Hepatocyte (in vitro differentiated cells): ENCODE measurements at regions not wholly inside any gene's neighbourhood (a gene's known extent, or its start where the extent isn't known, plus 50 kb on each side); places are given as distances from the start of the nearest gene placed in this dataset.

Source experiments
- DNase-seq: peaks from one replicate; pipeline ENCODE4 v3.0.0-alpha.2; 2016; ENCODE audit warnings: low spot score
- H2AFZ ChIP-seq: fragments of 200-600 bp; sonication (generic); 2 replicates; pipeline ENCODE4 v1.6.0; 2016; ENCODE audit warnings: antibody characterized with exemption, mild to moderate bottlenecking
- H3K27ac ChIP-seq: fragments of 200-600 bp; sonication (generic); 2 replicates; pipeline ENCODE4 v1.5.1; 2016; ENCODE audit warnings: mild to moderate bottlenecking
- H3K27me3 ChIP-seq: fragments of 200-600 bp; sonication (generic); 2 replicates; pipeline ENCODE4 v1.6.1; 2016
- H3K36me3 ChIP-seq: fragments of 200-600 bp; sonication (generic); replicated peaks from 2 replicates; pipeline ENCODE4 v1.5.1; 2016; ENCODE audit warnings: low read depth; ENCODE audit not compliant: insufficient read depth
- H3K4me1 ChIP-seq: fragments of 200-600 bp; sonication (generic); 2 replicates; pipeline ENCODE4 v1.5.1; 2016; ENCODE audit warnings: mild to moderate bottlenecking, moderate library complexity; ENCODE audit not compliant: insufficient read depth
- H3K4me2 ChIP-seq: fragments of 200-600 bp; sonication (generic); 2 replicates; pipeline ENCODE4 v1.6.0; 2016
- H3K4me3 ChIP-seq: fragments of 200-600 bp; sonication (generic); 2 replicates; pipeline ENCODE4 v1.5.1; 2016; ENCODE audit warnings: mild to moderate bottlenecking
- H3K79me2 ChIP-seq: fragments of 200-600 bp; sonication (generic); 2 replicates; pipeline ENCODE4 v1.6.0; 2017; ENCODE audit warnings: mild to moderate bottlenecking
- H3K9me2 ChIP-seq: fragments of 200-600 bp; sonication (generic); replicated peaks from 2 replicates; pipeline ENCODE4 v1.6.0; 2017; ENCODE audit warnings: mild to moderate bottlenecking; ENCODE audit not compliant: insufficient read depth
- H3K9me3 ChIP-seq: fragments of 200-600 bp; sonication (generic); 2 replicates; pipeline ENCODE4 v1.5.1; 2016; ENCODE audit warnings: low read depth, mild to moderate bottlenecking
- H4K20me1 ChIP-seq: fragments of 200-600 bp; sonication (generic); 2 replicates; pipeline ENCODE4 v1.6.0; 2016; ENCODE audit warnings: mild to moderate bottlenecking; ENCODE audit not compliant: insufficient read depth, poor library complexity, severe bottlenecking
- CTCF ChIP-seq: fragments of 200-600 bp; sonication (generic); IDR thresholded peaks from 2 replicates; pipeline ENCODE4 v1.5.1; 2016; ENCODE audit warnings: antibody characterized with exemption, mild to moderate bottlenecking; ENCODE audit not compliant: poor library complexity
- EZH2 ChIP-seq: fragments of 200-600 bp; sonication (generic); IDR thresholded peaks from 2 replicates; pipeline ENCODE4 v1.6.1; 2016; ENCODE audit warnings: antibody characterized with exemption, mild to moderate bottlenecking, borderline replicate concordance
- EZH2phosphoT487 ChIP-seq: fragments of 200-600 bp; sonication (generic); IDR thresholded peaks from one replicate; pipeline ENCODE4 v1.6.1; 2018; ENCODE audit warnings: antibody characterized with exemption, mild to moderate bottlenecking, low read depth, moderate library complexity; ENCODE audit not compliant: unreplicated experiment, severe bottlenecking
- WGBS: methylation state at CpG from one replicate; pipeline ENCODE4 v1.1.6; 2016; ENCODE audit warnings: low lambda C conversion rate; ENCODE audit errors: missing lambda C conversion rate; 5-methylcytosine and 5-hydroxymethylcytosine counted together

GRCh38 chr1:95994643-95995042 is 726.9 kb upstream of the PTBP2 start:
- Histone ChIP-seq H3K4me3 (no peak overlapping the region), H3K36me3 (no peaks in the 10 kb centered on the region), H3K4me2 (no peak overlapping the region), H3K9me2 (no peaks in the 10 kb centered on the region), H3K4me1 (no peaks in the 10 kb centered on the region), H3K27me3 (no peaks in the 10 kb centered on the region), H4K20me1 (no peaks in the 10 kb centered on the region), H2AFZ (no peak overlapping the region), H3K27ac (no peak overlapping the region), H3K9me3 (no peaks in the 10 kb centered on the region), H3K79me2 (no peaks in the 10 kb centered on the region)
- no peak for TF ChIP-seq EZH2
- TF ChIP-seq EZH2phosphoT487, result no peak
- no peak for TF ChIP-seq CTCF
- no peak for DNase-seq
- 97% methylated on average over 1 of the region's 1 CpG for WGBS

- H3K4me2 ChIP-seq, result no peak overlapping the region
- no peaks in the 10 kb centered on the region for H3K79me2 ChIP-seq
- no peaks in the 10 kb centered on the region for H3K9me3 ChIP-seq
- no peak overlapping the region for H3K27ac ChIP-seq
- DNase-seq, result no peak
- no peak overlapping the region for H3K4me3 ChIP-seq
- WGBS, result 92% methylated on average over 2 of the region's 2 CpGs
- H2AFZ ChIP-seq, result no peak overlapping the region
- no peaks in the 10 kb centered on the region for H3K4me1 ChIP-seq
- H4K20me1 ChIP-seq, result no peaks in the 10 kb centered on the region
- H3K36me3 ChIP-seq, result no peaks in the 10 kb centered on the region
- H3K9me2 ChIP-seq, result no peaks in the 10 kb centered on the region
- H3K27me3 ChIP-seq, result no peaks in the 10 kb centered on the region
- TF ChIP-seq EZH2phosphoT487 (no peak), EZH2 (no peak), CTCF (no peak)
Observed at GRCh38 chr1:96002201-96002600, 719.4 kb upstream of the PTBP2 start.

- TF ChIP-seq EZH2 (no peak), EZH2phosphoT487 (no peak), CTCF (no peak)
- no peaks in the 10 kb centered on the region for H3K4me1 ChIP-seq
- H3K4me3 ChIP-seq, result no peak overlapping the region
- H3K9me2 ChIP-seq, result no peaks in the 10 kb centered on the region
- no peaks in the 10 kb centered on the region for H3K9me3 ChIP-seq
- WGBS, result 66% methylated on average over 9 of the region's 9 CpGs
- H3K79me2 ChIP-seq, result no peaks in the 10 kb centered on the region
- H4K20me1 ChIP-seq, result no peaks in the 10 kb centered on the region
- no peaks in the 10 kb centered on the region for H3K36me3 ChIP-seq
- H2AFZ ChIP-seq, result no peak overlapping the region
- no peak overlapping the region for H3K27ac ChIP-seq
- DNase-seq, result no peak
- H3K4me2 ChIP-seq, result no peak overlapping the region
- H3K27me3 ChIP-seq, result no peaks in the 10 kb centered on the region
Observed at GRCh38 chr1:96002969-96003964, 718.3 kb upstream of the PTBP2 start.
